HG02759 (cell line): ENCODE measurements at regions not wholly inside any gene's neighbourhood (a gene's known extent, or its start where the extent isn't known, plus 50 kb on each side); places are given as distances from the start of the nearest gene placed in this dataset.
"Not testable (repeated sequence)": the region's sequence is repeated elsewhere in the genome, so short reads cannot be mapped to it uniquely, and the experiment has no call there.

ENCODE experiments used
- ATAC-seq: cut with Tn5 transposase; IDR thresholded peaks from one replicate; pipeline ENCODE4 v1.9.1; 2021; ENCODE audit warnings: mild to moderate bottlenecking, moderate library complexity; ENCODE audit not compliant: unreplicated experiment

DNA sequence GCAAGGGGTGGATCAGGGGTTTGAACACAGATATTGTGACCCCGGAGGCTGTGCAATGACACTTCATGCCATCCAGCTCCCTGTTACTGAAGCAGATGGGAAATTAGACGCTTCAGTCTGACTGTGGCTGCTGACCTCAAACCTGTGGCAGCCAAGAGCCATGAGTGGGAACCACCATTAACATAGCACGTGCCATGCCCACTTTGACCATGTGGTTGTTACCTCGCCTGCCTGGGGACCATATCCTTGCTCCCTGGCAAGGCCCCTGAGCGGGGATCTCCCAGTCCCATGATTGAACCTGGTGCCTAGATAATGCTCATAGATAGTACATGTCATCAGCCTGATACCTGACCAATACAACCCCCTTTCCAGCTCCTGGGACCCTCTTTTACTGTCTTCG lies 68.9 kb downstream of the CYP26B1 start:
- no peak for ATAC-seq

DNA sequence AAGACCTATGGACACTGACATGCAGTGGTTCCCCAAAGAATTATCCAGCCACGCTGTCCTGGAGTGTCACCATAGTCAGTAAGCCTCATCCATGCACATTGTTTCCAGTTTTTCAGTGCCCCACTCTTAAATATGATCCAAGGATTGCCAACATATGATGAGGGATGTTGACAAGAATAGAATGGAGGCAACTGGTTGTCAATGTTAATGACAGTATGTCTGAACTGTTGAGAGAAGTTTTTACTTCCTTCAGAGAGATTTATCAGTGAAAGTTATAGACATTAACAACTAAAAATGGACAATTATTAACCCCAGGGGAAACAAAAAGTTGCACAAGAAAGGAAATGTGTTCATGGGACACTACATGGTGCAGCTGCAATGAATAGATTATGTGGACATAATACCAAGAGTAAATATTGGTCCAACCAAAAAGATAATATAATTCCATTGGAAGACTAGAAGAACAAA lies 69.9 kb downstream of the CYP26B1 start:
- ATAC-seq = no peak

- ATAC-seq = not testable (repeated sequence)
Observed at GRCh38 chr2:72073373-72073772, 74.3 kb downstream of the CYP26B1 start.

GRCh38 chr2:72064197-72064596 lies 83.5 kb downstream of the CYP26B1 start:
- ATAC-seq = not testable (repeated sequence)

- ATAC-seq = no peak
Observed at GRCh38 chr2:72062336-72062735, 85.3 kb downstream of the CYP26B1 start.

GRCh38 chr2:72057308-72057707 lies 90.4 kb downstream of the CYP26B1 start:
- ATAC-seq = no peak

DNA sequence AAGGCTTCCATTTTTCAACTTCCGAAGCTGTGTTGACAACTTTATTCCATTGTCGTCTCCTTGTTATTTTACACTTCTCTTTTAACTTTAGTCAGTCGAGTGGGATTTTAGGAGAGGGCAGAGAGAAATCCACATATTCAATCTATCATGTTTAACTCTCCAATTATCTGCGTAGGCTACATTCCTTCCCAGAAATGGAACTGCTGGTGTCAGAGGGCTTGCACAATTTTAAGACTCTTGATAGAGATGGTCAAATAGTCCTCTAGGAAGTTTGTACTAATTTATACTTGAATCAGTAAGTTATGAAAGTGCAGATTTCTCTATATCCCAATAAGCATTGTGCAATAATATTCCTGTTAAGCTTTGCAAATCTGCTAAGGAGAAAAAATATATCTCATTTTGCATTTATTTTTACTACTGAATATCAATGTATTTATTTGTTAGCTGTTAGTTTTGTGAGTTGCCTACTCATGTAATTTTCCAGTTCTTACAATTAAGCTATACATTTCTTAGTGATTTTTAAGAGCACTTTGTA lies 95.6 kb downstream of the CYP26B1 start:
- ATAC-seq = no peak

DNA sequence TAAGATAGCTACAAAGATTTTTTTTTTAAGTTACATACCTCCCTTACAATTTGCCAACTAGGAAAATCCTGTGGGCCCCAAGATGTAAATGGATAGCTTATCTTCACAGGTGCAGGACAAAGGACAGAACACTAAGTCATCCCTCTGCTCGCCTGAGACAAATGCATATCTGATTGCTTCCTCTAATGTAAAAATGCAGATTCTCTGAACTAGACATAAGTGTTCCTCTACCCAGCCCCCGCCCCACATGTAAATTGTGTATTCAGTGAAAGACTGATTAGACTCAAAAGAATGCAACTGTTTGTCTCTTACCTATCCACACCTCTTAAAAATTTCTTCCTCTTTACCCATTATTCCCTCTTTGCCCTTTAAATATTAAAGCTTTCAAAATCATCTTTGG lies 96.5 kb downstream of the CYP26B1 start:
- ATAC-seq = no peak

DNA sequence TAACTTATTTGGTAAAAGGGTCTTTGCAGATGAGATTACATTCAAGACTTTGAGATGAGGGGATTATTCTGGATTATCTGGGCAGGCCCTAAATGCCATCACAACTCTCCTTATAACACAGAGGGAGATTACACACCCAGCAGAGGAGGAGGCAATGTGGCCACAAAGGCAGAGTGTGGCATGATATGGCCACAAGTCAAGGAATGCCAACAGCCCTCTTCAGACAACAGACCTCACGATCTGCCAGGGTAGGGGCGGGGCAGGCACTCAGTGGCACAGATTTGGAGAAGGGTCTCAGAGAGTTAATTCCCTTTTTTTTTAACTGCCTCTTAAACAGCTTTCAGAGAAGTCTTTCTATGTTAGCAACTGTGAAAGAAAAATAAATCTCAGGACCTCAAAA lies 96.9 kb downstream of the CYP26B1 start:
- ATAC-seq = no peak

- no peak for ATAC-seq
Observed at GRCh38 chr2:72048881-72049477, 98.7 kb downstream of the CYP26B1 start.

GRCh38 chr2:72043985-72044384 lies 103.7 kb downstream of the CYP26B1 start:
- no peak for ATAC-seq

- no peak for ATAC-seq
Observed at GRCh38 chr2:72041638-72042111, 106.0 kb downstream of the CYP26B1 start.

GRCh38 chr2:72040629-72041571 lies 106.8 kb downstream of the CYP26B1 start:
- no peak for ATAC-seq

DNA sequence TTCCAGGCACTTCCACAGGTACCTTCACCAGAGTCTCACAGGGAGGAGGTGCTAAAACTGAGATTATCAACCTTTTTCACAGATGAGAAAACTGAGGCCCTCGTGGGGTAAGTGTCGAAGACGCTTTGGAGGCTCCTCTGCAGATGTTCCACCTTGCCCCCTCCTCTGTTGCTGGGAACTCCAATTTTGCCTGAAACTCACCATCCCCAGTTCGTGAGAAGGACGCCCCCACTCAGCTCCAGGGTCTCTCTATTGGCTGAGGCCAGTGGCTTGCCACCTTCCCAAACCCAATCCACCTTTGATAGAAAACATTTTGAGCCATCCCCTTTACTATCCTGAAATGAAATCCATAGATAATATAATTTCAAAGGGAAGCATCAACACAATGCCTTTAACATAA lies 109.1 kb downstream of the CYP26B1 start:
- ATAC-seq = no peak

GRCh38 chr2:72037261-72037666 lies 110.4 kb downstream of the CYP26B1 start:
- ATAC-seq = no peak

- no peak for ATAC-seq
Observed at GRCh38 chr2:72036595-72036994, 111.1 kb downstream of the CYP26B1 start.

- ATAC-seq = no peak
Observed at GRCh38 chr2:72036173-72036545, 111.5 kb downstream of the CYP26B1 start.

GRCh38 chr2:72035518-72036172 lies 112.0 kb downstream of the CYP26B1 start:
- ATAC-seq = no peak

DNA sequence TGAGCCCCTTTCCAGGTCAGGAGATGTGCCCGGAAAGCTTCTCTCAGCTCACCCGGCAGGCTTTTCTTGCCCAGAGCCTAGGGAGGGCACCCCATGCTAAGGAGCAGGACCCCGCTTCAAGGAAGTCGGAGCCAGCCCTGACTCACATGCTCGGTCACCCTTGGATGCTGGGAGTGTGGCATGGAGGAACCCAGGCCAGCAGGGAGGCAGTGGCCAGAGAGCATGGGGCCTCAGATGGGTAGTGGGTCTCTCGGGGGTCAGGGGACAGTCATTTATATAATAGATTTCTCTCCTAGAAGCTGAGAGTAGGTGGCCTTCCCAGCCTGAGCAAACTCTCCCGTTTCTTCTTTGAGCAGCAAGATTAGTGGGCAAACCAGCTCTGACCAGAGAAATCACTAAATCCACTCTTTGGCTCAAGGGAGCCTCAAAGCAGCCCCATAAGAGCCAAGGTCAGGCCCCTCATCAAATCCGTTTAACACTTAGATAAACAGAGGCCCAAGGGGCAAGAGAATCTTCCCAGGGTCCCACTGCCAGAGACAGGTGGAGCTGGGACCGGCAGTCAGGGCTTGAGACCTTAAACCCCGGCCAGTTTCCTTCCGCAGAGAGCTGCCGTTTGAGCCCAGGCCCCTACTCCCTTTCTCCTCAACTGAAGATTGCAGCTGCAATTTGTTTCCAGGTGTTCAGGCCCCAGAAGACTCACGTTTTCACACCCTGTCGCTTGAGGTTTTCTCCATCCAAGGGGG lies 113.1 kb downstream of the CYP26B1 start:
- ATAC-seq = no peak

- ATAC-seq = no peak
Observed at GRCh38 chr2:72033636-72034035, 114.0 kb downstream of the CYP26B1 start.
